Thyroid gland (tissue), 4 donors: ENCODE measurements at regions not wholly inside any gene's neighbourhood (a gene's known extent, or its start where the extent isn't known, plus 50 kb on each side); places are given as distances from the start of the nearest gene placed in this dataset.

Source experiments
- DNase-seq, 2 donors: peaks; one replicate each; pipeline ENCODE4 v3.0.0-alpha.2; 2019
- H3K27ac ChIP-seq, 3 donors: fragments of 200-600 bp; sonication (generic); 1 replicate in 2 of 3; 2 replicates in 1 of 3; pipeline ENCODE4 v1.5.1; 2016 to 2019; ENCODE audit warnings: mild to moderate bottlenecking in 1 of 3, moderate library complexity in 1 of 3
- H3K27me3 ChIP-seq: fragments of 200-600 bp; sonication (generic); one replicate; pipeline ENCODE4 v1.5.1; 2019
- H3K36me3 ChIP-seq, 2 donors: fragments of 200-600 bp; sonication (generic); one replicate each; pipeline ENCODE4 v1.5.1; 2016 to 2019
- H3K4me1 ChIP-seq, 2 donors: fragments of 200-600 bp; sonication (generic); one replicate each; pipeline ENCODE4 v1.5.1; 2017 to 2019
- H3K4me3 ChIP-seq, 3 donors: fragments of 200-600 bp; sonication (generic); replicated peaks in 1 of 3; 1 replicate in 2 of 3; 2 replicates in 1 of 3; pipeline ENCODE4 v1.5.1; 2016; ENCODE audit warnings: mild to moderate bottlenecking in 1 of 3
- H3K9me3 ChIP-seq: fragments of 200-600 bp; sonication (generic); one replicate; pipeline ENCODE4 v1.5.1; 2017
- POLR2A ChIP-seq, 2 donors: fragments of 450-650 bp; IDR thresholded peaks; one replicate each; pipeline ENCODE4 v1.6.1; 2017; ENCODE audit warnings: antibody characterized with exemption in 2 of 2, mild to moderate bottlenecking in 2 of 2, moderate library complexity in 1 of 2
- WGBS, 2 donors: methylation state at CpG; one replicate each; pipeline ENCODE4 v1.1.5; 2017; 5-methylcytosine and 5-hydroxymethylcytosine counted together
- intact Hi-C: fragments of 100-400 bp; cut with DNase I; formaldehyde crosslinking; loops from one replicate; pipeline ENCODE4 v1.15.1; 2023
- TF ChIP-seq, protein P1 (sequence below), 6 experiments: fragments of 200-600 bp in 3 of 6; fragments of 450-650 bp in 3 of 6; sonication (generic) in 3 of 6; IDR thresholded peaks; one replicate each; pipeline ENCODE4 v1.5.1; 2016 to 2019; ENCODE audit warnings: antibody characterized with exemption in 6 of 6, mild to moderate bottlenecking in 2 of 6, inconsistent platforms in 1 of 6, moderate library complexity in 1 of 6

DNA sequence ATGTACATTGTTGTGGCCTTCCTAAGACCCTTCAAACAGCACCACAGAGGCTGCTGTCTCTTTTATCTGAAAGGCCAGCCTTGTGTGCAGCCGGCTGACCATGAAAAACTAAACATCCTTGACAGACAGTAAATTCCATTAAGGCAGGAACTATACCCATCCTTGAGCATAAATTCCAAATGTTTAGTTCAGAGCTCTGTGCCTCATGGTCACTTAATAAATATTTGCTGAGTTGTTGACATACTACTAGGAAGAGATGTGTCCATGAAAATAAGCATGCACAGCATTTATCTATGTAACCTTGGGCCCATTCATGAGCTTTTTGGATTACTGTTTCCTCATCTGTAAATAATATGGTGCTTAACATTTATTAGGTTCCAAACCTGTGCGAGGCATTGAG lies 424.8 kb downstream of the HRH4 start:
- no peaks in the 10 kb centered on the region for H3K27me3 ChIP-seq
- no peak for DNase-seq
- no peaks in the 10 kb centered on the region for H3K9me3 ChIP-seq
- H3K27ac ChIP-seq: no peak overlapping the region
- no peaks in the 10 kb centered on the region for H3K4me1 ChIP-seq
- TF ChIP-seq, protein P1, sequence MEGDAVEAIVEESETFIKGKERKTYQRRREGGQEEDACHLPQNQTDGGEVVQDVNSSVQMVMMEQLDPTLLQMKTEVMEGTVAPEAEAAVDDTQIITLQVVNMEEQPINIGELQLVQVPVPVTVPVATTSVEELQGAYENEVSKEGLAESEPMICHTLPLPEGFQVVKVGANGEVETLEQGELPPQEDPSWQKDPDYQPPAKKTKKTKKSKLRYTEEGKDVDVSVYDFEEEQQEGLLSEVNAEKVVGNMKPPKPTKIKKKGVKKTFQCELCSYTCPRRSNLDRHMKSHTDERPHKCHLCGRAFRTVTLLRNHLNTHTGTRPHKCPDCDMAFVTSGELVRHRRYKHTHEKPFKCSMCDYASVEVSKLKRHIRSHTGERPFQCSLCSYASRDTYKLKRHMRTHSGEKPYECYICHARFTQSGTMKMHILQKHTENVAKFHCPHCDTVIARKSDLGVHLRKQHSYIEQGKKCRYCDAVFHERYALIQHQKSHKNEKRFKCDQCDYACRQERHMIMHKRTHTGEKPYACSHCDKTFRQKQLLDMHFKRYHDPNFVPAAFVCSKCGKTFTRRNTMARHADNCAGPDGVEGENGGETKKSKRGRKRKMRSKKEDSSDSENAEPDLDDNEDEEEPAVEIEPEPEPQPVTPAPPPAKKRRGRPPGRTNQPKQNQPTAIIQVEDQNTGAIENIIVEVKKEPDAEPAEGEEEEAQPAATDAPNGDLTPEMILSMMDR (IDR thresholded peaks at IDR 0.05): no peak
- no peak for TF ChIP-seq POLR2A (IDR thresholded peaks at IDR 0.05)
- 74 to 76% methylated on average over 2 of the region's 2 CpGs for WGBS, 2 donors
- H3K36me3 ChIP-seq: no peaks in the 10 kb centered on the region
- intact Hi-C loops: no loop called here
- H3K4me3 ChIP-seq: no peak overlapping the region

DNA sequence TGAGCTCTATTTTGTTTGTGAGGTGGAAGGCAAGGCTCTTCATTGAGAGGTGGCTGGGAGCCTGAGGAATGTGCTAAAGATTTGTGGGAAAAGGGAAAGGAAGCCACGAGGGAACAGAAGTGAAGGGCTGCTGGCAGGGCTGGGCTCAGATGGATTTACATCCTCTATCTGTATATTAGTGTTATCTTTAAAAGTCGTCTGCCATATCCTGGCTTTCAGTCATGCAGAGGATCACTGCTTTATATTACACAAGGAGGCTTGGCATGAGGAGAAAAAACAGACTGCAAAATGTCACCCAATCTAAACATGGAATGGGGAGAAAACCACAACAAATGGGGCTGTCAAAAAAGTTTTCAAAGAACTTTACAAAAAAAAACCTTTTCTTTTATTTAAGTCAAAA lies 434.4 kb downstream of the HRH4 start:
- WGBS, 2 donors: 22 to 26% methylated on average over 2 of the region's 2 CpGs
- TF ChIP-seq, protein P1 (IDR thresholded peaks at IDR 0.05): no peak
- no peak for TF ChIP-seq POLR2A (IDR thresholded peaks at IDR 0.05)
- intact Hi-C loops: no loop called here

GRCh38 chr18:24897461-24897860 lies 437.0 kb downstream of the HRH4 start:
- 96 to 98% methylated on average over 1 of the region's 1 CpG for WGBS, 2 donors
- Histone ChIP-seq H3K27ac (no peak overlapping the region), H3K27me3 (no peaks in the 10 kb centered on the region), H3K4me3 (no peak overlapping the region), H3K4me1 (no peaks in the 10 kb centered on the region), H3K9me3 (no peaks in the 10 kb centered on the region), H3K36me3 (no peaks in the 10 kb centered on the region)
- TF ChIP-seq POLR2A (IDR thresholded peaks at IDR 0.05): no peak
- TF ChIP-seq, protein P1 (IDR thresholded peaks at IDR 0.05): no peak
- no peak for DNase-seq
- intact Hi-C loops: no loop called here

More for the DNA sequence above, 434.4 kb downstream of the HRH4 start:
- Histone ChIP-seq H3K27ac (no peak overlapping the region), H3K9me3 (no peaks in the 10 kb centered on the region), H3K4me3 (no peak overlapping the region), H3K36me3 (no peaks in the 10 kb centered on the region), H3K27me3 (no peaks in the 10 kb centered on the region), H3K4me1 (no peaks in the 10 kb centered on the region)
- DNase-seq: no peak

- Histone ChIP-seq H3K36me3 (no peaks in the 10 kb centered on the region), H3K27me3 (no peaks in the 10 kb centered on the region), H3K9me3 (no peaks in the 10 kb centered on the region), H3K27ac (no peak overlapping the region), H3K4me1 (no peaks in the 10 kb centered on the region), H3K4me3 (no peak overlapping the region)
- DNase-seq: no peak
- no peak for TF ChIP-seq POLR2A (IDR thresholded peaks at IDR 0.05)
- TF ChIP-seq, protein P1 (IDR thresholded peaks at IDR 0.05): no peak
- intact Hi-C loops: no loop called here
Measured at GRCh38 chr18:24910221-24910620, 441.7 kb downstream of the ZNF521 start.

DNA sequence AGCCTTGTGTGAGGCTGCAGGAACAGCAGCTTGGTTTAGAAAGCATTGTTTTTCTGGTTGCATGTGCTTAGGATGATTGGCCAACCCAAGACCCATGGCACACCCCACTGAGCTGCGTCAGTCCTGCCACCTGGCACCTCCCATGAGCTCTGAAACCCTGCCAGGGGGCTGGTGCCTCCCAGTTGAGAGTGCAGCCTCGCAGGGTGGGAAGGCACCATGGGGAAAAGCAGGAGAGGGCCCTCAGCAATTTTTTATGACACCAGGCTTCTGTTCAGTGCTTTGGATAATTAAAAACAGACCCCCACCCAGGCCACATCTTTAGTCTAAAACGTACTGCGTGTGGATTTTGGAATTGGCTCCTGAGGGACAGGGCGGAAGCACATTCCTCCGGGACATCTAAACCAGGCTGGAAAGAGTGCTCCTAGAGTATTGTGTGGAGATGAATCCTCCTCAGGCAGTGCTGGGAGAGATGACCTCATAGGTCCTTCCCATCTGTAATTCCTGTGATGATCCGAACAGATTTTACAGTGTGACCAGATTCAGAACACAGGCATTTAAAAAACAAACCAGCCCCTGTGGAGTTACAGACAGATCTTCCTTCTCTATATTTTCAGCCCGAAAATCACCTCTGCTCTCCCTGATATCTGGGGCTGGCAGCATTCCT lies 438.3 kb downstream of the ZNF521 start:
- Histone ChIP-seq H3K4me3 (no peak overlapping the region), H3K27ac (no peak overlapping the region), H3K9me3 (no peaks in the 10 kb centered on the region), H3K36me3 (no peaks in the 10 kb centered on the region), H3K4me1 (no peaks in the 10 kb centered on the region), H3K27me3 (no peaks in the 10 kb centered on the region)
- no peak for DNase-seq
- no peak for TF ChIP-seq POLR2A (IDR thresholded peaks at IDR 0.05)
- TF ChIP-seq, protein P1 (IDR thresholded peaks at IDR 0.05): no peak
- WGBS, 2 donors: 64 to 80% methylated on average over 8 of the region's 8 CpGs
- intact Hi-C loops: no loop called here
